H9 (cell line): ENCODE measurements at regions not wholly inside any gene's neighbourhood (a gene's known extent, or its start where the extent isn't known, plus 50 kb on each side); places are given as distances from the start of the nearest gene placed in this dataset.

Experiments used
- DNase-seq: peaks from one replicate; pipeline ENCODE4 v3.0.0-alpha.2; 2017
- H2AFZ ChIP-seq: one replicate; pipeline ENCODE4 v1.6.1; 2013; ENCODE audit warnings: mild to moderate bottlenecking, low read length, control low read depth, moderate library complexity
- H2AK5ac ChIP-seq: 2 replicates; pipeline ENCODE4 v1.6.1; 2013; ENCODE audit warnings: low read length, control low read depth, mixed read lengths; ENCODE audit not compliant: insufficient read length
- H2BK120ac ChIP-seq: one replicate; pipeline ENCODE4 v1.6.1; 2013; ENCODE audit warnings: low read depth, mild to moderate bottlenecking, low read length, control low read depth, inconsistent platforms; ENCODE audit not compliant: poor library complexity, severe bottlenecking
- H2BK12ac ChIP-seq: 2 replicates; pipeline ENCODE4 v1.6.1; 2013; ENCODE audit warnings: low read length, control low read depth, mixed read lengths, low read depth; ENCODE audit not compliant: insufficient read length
- H2BK15ac ChIP-seq: 2 replicates; pipeline ENCODE4 v1.6.1; 2013; ENCODE audit warnings: low read depth, low read length, control low read depth
- H2BK20ac ChIP-seq: one replicate; pipeline ENCODE4 v1.6.1; 2013; ENCODE audit warnings: low read depth, mild to moderate bottlenecking, low read length, control low read depth, inconsistent platforms; ENCODE audit not compliant: poor library complexity, severe bottlenecking
- H2BK5ac ChIP-seq: 2 replicates; pipeline ENCODE4 v1.6.1; 2013; ENCODE audit warnings: low read length, control low read depth, mixed read lengths; ENCODE audit not compliant: insufficient read length
- H3K14ac ChIP-seq: 2 replicates; pipeline ENCODE4 v1.6.1; 2013; ENCODE audit warnings: low read length, control low read depth; ENCODE audit not compliant: insufficient read depth
- H3K18ac ChIP-seq: 2 replicates; pipeline ENCODE4 v1.6.1; 2013; ENCODE audit warnings: low read depth, mild to moderate bottlenecking, mixed read lengths, low read length, control low read depth; ENCODE audit not compliant: insufficient read length
- H3K23ac ChIP-seq: 2 replicates; pipeline ENCODE4 v1.6.1; 2013; ENCODE audit warnings: low read length, control low read depth, mixed read lengths, low read depth; ENCODE audit not compliant: insufficient read length
- H3K23me2 ChIP-seq: 2 replicates; pipeline ENCODE4 v1.6.1; 2013; ENCODE audit warnings: low read depth, mild to moderate bottlenecking, mixed read lengths, low read length, control low read depth; ENCODE audit not compliant: insufficient read length, poor library complexity, severe bottlenecking
- H3K27ac ChIP-seq: 2 replicates; pipeline ENCODE4 v1.5.1; 2013; ENCODE audit warnings: low read length, control low read depth, mixed read lengths, low read depth; ENCODE audit not compliant: insufficient read length
- H3K27me3 ChIP-seq: 2 replicates; pipeline ENCODE4 v1.6.1; 2013; ENCODE audit warnings: low read length, control low read depth, inconsistent platforms; ENCODE audit not compliant: insufficient read depth
- H3K4ac ChIP-seq: 2 replicates; pipeline ENCODE4 v1.6.1; 2013; ENCODE audit warnings: low read depth, mild to moderate bottlenecking, control low read depth, inconsistent platforms, low read length, moderate library complexity
- H3K4me1 ChIP-seq: 2 replicates; pipeline ENCODE4 v1.6.1; 2013; ENCODE audit warnings: low read length, control low read depth, inconsistent platforms; ENCODE audit not compliant: insufficient read depth
- H3K4me2 ChIP-seq: 2 replicates; pipeline ENCODE4 v1.6.1; 2013; ENCODE audit warnings: low read length, control low read depth, mixed read lengths; ENCODE audit not compliant: insufficient read length, insufficient read depth
- H3K56ac ChIP-seq: 2 replicates; pipeline ENCODE4 v1.6.1; 2013; ENCODE audit warnings: low read depth, mild to moderate bottlenecking, mixed read lengths, low read length, control low read depth; ENCODE audit not compliant: insufficient read length
- H3K79me1 ChIP-seq: 2 replicates; pipeline ENCODE4 v1.6.1; 2013; ENCODE audit warnings: low read depth, mild to moderate bottlenecking, moderate library complexity, low read length, control low read depth, inconsistent platforms; ENCODE audit not compliant: insufficient read depth, poor library complexity, severe bottlenecking
- H3K79me2 ChIP-seq: 2 replicates; pipeline ENCODE4 v1.6.1; 2013; ENCODE audit warnings: low read length, control low read depth, inconsistent platforms; ENCODE audit not compliant: insufficient read depth
- H3K9ac ChIP-seq: 2 replicates; pipeline ENCODE4 v1.6.1; 2013; ENCODE audit warnings: low read length, control low read depth, mixed read lengths; ENCODE audit not compliant: insufficient read length; ENCODE audit errors: extremely low read depth
- H3K9me3 ChIP-seq: one replicate; pipeline ENCODE4 v1.6.1; 2013; ENCODE audit warnings: low read depth, low read length, inconsistent platforms; ENCODE audit not compliant: control insufficient read depth
- H3T11ph ChIP-seq: one replicate; pipeline ENCODE4 v1.6.1; 2013; ENCODE audit warnings: mild to moderate bottlenecking, low read length, control low read depth, inconsistent platforms
- H4K20me1 ChIP-seq: one replicate; pipeline ENCODE4 v1.6.1; 2013; ENCODE audit not compliant: control insufficient read depth, insufficient read length, insufficient read depth
- H4K5ac ChIP-seq: 2 replicates; pipeline ENCODE4 v1.6.1; 2013; ENCODE audit warnings: low read depth, mild to moderate bottlenecking, mixed read lengths, low read length, control low read depth; ENCODE audit not compliant: insufficient read length
- H4K8ac ChIP-seq: replicated peaks from 2 replicates; pipeline ENCODE4 v1.6.1; 2013; ENCODE audit warnings: low read length, control low read depth, mixed read lengths, low read depth; ENCODE audit not compliant: insufficient read length
- H4K91ac ChIP-seq: 2 replicates; pipeline ENCODE4 v1.6.1; 2013; ENCODE audit warnings: low read depth, mild to moderate bottlenecking, moderate library complexity, mixed read lengths, low read length, control low read depth; ENCODE audit not compliant: insufficient read length
- H3K27ac Mint-ChIP-seq, 3 experiments: 2 replicates in 2 of 3; 3 replicates in 1 of 3; pipeline ENCODE4 v1.8.0; 2020 to 2021; ENCODE audit warnings: mixed read lengths in 3 of 3, mild to moderate bottlenecking in 1 of 3, moderate library complexity in 1 of 3
- H3K27me3 Mint-ChIP-seq: 2 replicates; pipeline ENCODE4 v1.8.0; 2021; ENCODE audit warnings: low read depth, mild to moderate bottlenecking, moderate library complexity, mixed read lengths
- H3K36me3 Mint-ChIP-seq, 3 experiments: 2 replicates in 2 of 3; 3 replicates in 1 of 3; pipeline ENCODE4 v1.8.0; 2020 to 2021; ENCODE audit warnings: low read depth in 3 of 3, mixed read lengths in 3 of 3; ENCODE audit not compliant: insufficient read depth in 1 of 3
- H3K4me1 Mint-ChIP-seq, 2 experiments: 2 replicates each; pipeline ENCODE4 v1.8.0; 2020; ENCODE audit warnings: mixed read lengths in 2 of 2
- H3K4me3 Mint-ChIP-seq, 2 experiments: 2 replicates in 1 of 2; 3 replicates in 1 of 2; pipeline ENCODE4 v1.8.0; 2020 to 2021; ENCODE audit warnings: mild to moderate bottlenecking in 2 of 2, mixed read lengths in 2 of 2, moderate library complexity in 1 of 2
- H3K9me3 Mint-ChIP-seq, 2 experiments: 2 replicates in 1 of 2; 3 replicates in 1 of 2; pipeline ENCODE4 v1.8.0; 2020; ENCODE audit warnings: mild to moderate bottlenecking in 2 of 2, mixed read lengths in 2 of 2, moderate library complexity in 1 of 2
- CTCF ChIP-seq: fragments of 200-600 bp; sonication (generic); conservative IDR thresholded peaks from 3 replicates; pipeline ENCODE4 v1.8.0; 2021; ENCODE audit warnings: antibody characterized with exemption, mild to moderate bottlenecking
- WGBS: extraction: QIAGEN DNeasy Blood & Tissue Kit; methylation state at CpG from one replicate; pipeline ENCODE4 v1.1.7; 2013; ENCODE audit warnings: missing lambda C conversion rate, low lambda C conversion rate, mixed read lengths; ENCODE audit not compliant: insufficient read length; ENCODE audit errors: extremely low coverage; 5-methylcytosine and 5-hydroxymethylcytosine counted together

- Histone ChIP-seq H3K56ac (no peak overlapping the region), H3K79me2 (no peaks in the 10 kb centered on the region), H3K4me2 (no peak overlapping the region), H2BK20ac (no peak overlapping the region), H4K91ac (no peak overlapping the region), H3K4ac (no peak overlapping the region), H2BK12ac (no peak overlapping the region), H3K23ac (no peak overlapping the region), H2AK5ac (no peak overlapping the region), H3K9ac (no peak overlapping the region), H3K27ac (no peak overlapping the region), H3K79me1 (no peaks in the 10 kb centered on the region), H3K14ac (no peak overlapping the region), H3K18ac (no peak overlapping the region), H2BK5ac (no peak overlapping the region), H2BK120ac (no peak overlapping the region), H3K4me1 (no peaks in the 10 kb centered on the region), H4K5ac (no peak overlapping the region), H4K8ac (no peak overlapping the region), H3K9me3 (no peaks in the 10 kb centered on the region), H3K27me3 (no peaks in the 10 kb centered on the region), H2BK15ac (no peak overlapping the region), H3K23me2 (no peaks in the 10 kb centered on the region), H4K20me1 (no peaks in the 10 kb centered on the region), H3T11ph (no peak overlapping the region), H2AFZ (no peak overlapping the region)
- H3K27me3 Mint-ChIP-seq: peaks cover 3% of the 10 kb centered on the region
- no peak overlapping the region; a peak in 1 of 5 replicates for H3K4me3 Mint-ChIP-seq
- WGBS: no CpG with 5 or more reads among the region's 13 CpGs
- peaks cover 0 to 3% (median under 1%) of the 10 kb centered on the region in 3 experiments; a peak in 2 of 7 replicates for H3K36me3 Mint-ChIP-seq
- peaks cover 10 to 14% of the 10 kb centered on the region in 2 experiments for H3K4me1 Mint-ChIP-seq
- no peak for TF ChIP-seq CTCF
- H3K27ac Mint-ChIP-seq: no peak overlapping the region
- peaks cover 3 to 4% of the 10 kb centered on the region in 2 experiments; a peak in 4 of 5 replicates for H3K9me3 Mint-ChIP-seq
- DNase-seq: no peak
These were observed 129.2 kb downstream of the ASB1 start for GRCh38 chr2:238555786-238556542.
